ENCODE measurements at regions not wholly inside any gene's neighbourhood (a gene's known extent, or its start where the extent isn't known, plus 50 kb on each side); places are given as distances from the start of the nearest gene placed in this dataset.

DNA sequence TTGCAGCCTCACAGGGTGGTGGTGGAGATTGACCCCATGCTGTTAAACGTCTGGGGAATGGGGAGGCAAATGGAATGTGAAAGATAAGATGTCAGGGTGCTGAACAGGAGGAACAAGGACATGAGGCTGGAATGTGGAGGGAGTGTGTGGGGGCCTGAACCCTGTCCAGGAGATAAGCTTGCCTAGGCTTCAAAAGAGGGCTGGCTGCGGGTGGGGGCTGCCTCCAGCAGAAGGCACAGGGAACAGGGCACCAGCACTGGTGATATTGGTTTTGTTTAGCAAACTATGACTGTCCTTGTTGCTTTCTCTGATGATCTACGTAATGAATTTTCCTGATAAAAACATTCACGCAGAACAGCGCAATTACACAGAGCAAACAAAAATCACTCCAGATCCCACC lies 52.4 kb upstream of the LRP8 start:
- CTCF ChIA-PET, result no interaction called here

DNA sequence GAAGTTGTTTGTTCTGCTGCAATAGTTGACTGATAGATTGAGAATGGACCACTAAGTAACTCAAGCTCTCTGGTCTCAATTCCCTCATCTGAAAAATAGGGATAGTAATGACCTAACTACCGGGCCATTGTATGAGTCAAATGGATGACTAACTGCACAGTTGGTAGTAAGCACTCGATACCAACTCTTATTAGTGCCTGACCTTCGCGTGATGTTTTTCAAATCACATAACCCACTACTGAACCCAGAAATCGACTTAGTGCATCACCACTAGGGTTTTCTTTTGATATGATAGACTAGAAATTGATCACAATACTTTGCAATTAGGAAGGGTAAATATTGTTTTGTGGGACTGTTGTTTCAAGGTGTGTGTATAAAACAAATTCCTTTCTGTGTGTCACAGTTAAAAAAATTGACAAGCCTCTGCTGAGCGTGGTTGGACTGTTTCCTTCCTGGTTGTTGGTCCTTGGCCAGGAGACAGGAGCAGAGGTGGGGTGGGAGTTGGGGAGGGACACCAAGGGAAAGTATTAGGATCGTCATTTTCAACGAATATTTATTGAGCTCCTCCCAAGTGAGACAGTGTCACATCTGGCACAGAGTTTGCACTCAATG lies 54.0 kb upstream of the LRP8 start:
- Histone ChIP-seq H3K4me1 (ENCODE audit: insufficient read depth, low read length, poor library complexity, severe bottlenecking) (no peaks in the 10 kb centered on the region), H3K27me3 (replicated peaks; ENCODE audit: insufficient read depth, low read depth, low read length, poor library complexity) (no peaks in the 10 kb centered on the region), H3K9me3 (ENCODE audit: low read depth, low read length, poor library complexity, severe bottlenecking) (no peaks in the 10 kb centered on the region), H3K4me3 (ENCODE audit: low read depth, low read length, poor library complexity, severe bottlenecking) (no peak overlapping the region), H3K27ac (ENCODE audit: low read depth, low read length, poor library complexity, severe bottlenecking) (no peak overlapping the region), H3K36me3 (ENCODE audit: insufficient read depth, low read length, poor library complexity, severe bottlenecking) (no peaks in the 10 kb centered on the region)
- ChIA-PET CTCF (no interaction called here), POLR2A (ENCODE audit: low non-redundant PET) (no interaction called here)
- no peak for DNase-seq (ENCODE audit: low spot score)
- no TSS peak for BruUV-seq (replicated peaks)
- TF ChIP-seq, protein P1, sequence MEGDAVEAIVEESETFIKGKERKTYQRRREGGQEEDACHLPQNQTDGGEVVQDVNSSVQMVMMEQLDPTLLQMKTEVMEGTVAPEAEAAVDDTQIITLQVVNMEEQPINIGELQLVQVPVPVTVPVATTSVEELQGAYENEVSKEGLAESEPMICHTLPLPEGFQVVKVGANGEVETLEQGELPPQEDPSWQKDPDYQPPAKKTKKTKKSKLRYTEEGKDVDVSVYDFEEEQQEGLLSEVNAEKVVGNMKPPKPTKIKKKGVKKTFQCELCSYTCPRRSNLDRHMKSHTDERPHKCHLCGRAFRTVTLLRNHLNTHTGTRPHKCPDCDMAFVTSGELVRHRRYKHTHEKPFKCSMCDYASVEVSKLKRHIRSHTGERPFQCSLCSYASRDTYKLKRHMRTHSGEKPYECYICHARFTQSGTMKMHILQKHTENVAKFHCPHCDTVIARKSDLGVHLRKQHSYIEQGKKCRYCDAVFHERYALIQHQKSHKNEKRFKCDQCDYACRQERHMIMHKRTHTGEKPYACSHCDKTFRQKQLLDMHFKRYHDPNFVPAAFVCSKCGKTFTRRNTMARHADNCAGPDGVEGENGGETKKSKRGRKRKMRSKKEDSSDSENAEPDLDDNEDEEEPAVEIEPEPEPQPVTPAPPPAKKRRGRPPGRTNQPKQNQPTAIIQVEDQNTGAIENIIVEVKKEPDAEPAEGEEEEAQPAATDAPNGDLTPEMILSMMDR (conservative IDR thresholded peaks at IDR 0.05; ENCODE audit: low read depth, low read length), result no peak
- no peak for TF ChIP-seq EZH2 (IDR thresholded peaks at IDR 0.05; ENCODE audit: borderline replicate concordance, low read depth, low read length, poor library complexity, severe bottlenecking)
- intact Hi-C loops (cut with micrococcal nuclease; ENCODE audit: unreplicated experiment), result no loop called here

More for the DNA sequence above, 52.4 kb upstream of the LRP8 start:
- TF ChIP-seq, protein P1 (conservative IDR thresholded peaks at IDR 0.05; ENCODE audit: low read depth, low read length), result no peak
- no peak for TF ChIP-seq EZH2 (IDR thresholded peaks at IDR 0.05; ENCODE audit: borderline replicate concordance, low read depth, low read length, poor library complexity, severe bottlenecking)
- Histone ChIP-seq H3K9me3 (ENCODE audit: low read depth, low read length, poor library complexity, severe bottlenecking) (no peaks in the 10 kb centered on the region), H3K4me3 (ENCODE audit: low read depth, low read length, poor library complexity, severe bottlenecking) (no peak overlapping the region), H3K27me3 (replicated peaks; ENCODE audit: insufficient read depth, low read depth, low read length, poor library complexity) (no peaks in the 10 kb centered on the region), H3K27ac (ENCODE audit: low read depth, low read length, poor library complexity, severe bottlenecking) (no peak overlapping the region), H3K4me1 (ENCODE audit: insufficient read depth, low read length, poor library complexity, severe bottlenecking) (no peaks in the 10 kb centered on the region), H3K36me3 (ENCODE audit: insufficient read depth, low read length, poor library complexity, severe bottlenecking) (no peaks in the 10 kb centered on the region)
- intact Hi-C loops (cut with micrococcal nuclease; ENCODE audit: unreplicated experiment), result no loop called here
- POLR2A ChIA-PET (ENCODE audit: low non-redundant PET), result no interaction called here
- BruUV-seq (replicated peaks), result no TSS peak
- DNase-seq (ENCODE audit: low spot score), result no peak

GRCh38 chr1:53383136-53383870 lies 55.4 kb upstream of the LRP8 start:
- Histone ChIP-seq H3K4me1 (ENCODE audit: insufficient read depth, low read length, poor library complexity, severe bottlenecking) (no peaks in the 10 kb centered on the region), H3K36me3 (ENCODE audit: insufficient read depth, low read length, poor library complexity, severe bottlenecking) (no peaks in the 10 kb centered on the region), H3K27me3 (replicated peaks; ENCODE audit: insufficient read depth, low read depth, low read length, poor library complexity) (no peaks in the 10 kb centered on the region), H3K4me3 (ENCODE audit: low read depth, low read length, poor library complexity, severe bottlenecking) (no peak overlapping the region), H3K27ac (ENCODE audit: low read depth, low read length, poor library complexity, severe bottlenecking) (no peak overlapping the region), H3K9me3 (ENCODE audit: low read depth, low read length, poor library complexity, severe bottlenecking) (no peaks in the 10 kb centered on the region)
- CTCF ChIA-PET, result no interaction called here
- no TSS peak for BruUV-seq (replicated peaks)
- no peak for DNase-seq (ENCODE audit: low spot score)
- no peak for TF ChIP-seq EZH2 (IDR thresholded peaks at IDR 0.05; ENCODE audit: borderline replicate concordance, low read depth, low read length, poor library complexity, severe bottlenecking)
- TF ChIP-seq, protein P1 (conservative IDR thresholded peaks at IDR 0.05; ENCODE audit: low read depth, low read length), result no peak
- intact Hi-C loops (cut with micrococcal nuclease; ENCODE audit: unreplicated experiment), result no loop called here
- POLR2A ChIA-PET (ENCODE audit: low non-redundant PET), result no interaction called here

All from A673 (cell line).